ENCODE measurements at regions not wholly inside any gene's neighbourhood (a gene's known extent, or its start where the extent isn't known, plus 50 kb on each side); places are given as distances from the start of the nearest gene placed in this dataset.

GRCh38 chr11:123298488-123299447 lies 103.7 kb upstream of the CLMP start:
- Histone ChIP-seq H3K36me3 (ENCODE audit: low read depth) (no peaks in the 10 kb centered on the region), H3K9me3 (no peaks in the 10 kb centered on the region), H3K4me3 (no peak overlapping the region), H3K4me1 (ENCODE audit: low read depth) (peaks cover 7% of the 10 kb centered on the region)
- TF ChIP-seq, protein P1, sequence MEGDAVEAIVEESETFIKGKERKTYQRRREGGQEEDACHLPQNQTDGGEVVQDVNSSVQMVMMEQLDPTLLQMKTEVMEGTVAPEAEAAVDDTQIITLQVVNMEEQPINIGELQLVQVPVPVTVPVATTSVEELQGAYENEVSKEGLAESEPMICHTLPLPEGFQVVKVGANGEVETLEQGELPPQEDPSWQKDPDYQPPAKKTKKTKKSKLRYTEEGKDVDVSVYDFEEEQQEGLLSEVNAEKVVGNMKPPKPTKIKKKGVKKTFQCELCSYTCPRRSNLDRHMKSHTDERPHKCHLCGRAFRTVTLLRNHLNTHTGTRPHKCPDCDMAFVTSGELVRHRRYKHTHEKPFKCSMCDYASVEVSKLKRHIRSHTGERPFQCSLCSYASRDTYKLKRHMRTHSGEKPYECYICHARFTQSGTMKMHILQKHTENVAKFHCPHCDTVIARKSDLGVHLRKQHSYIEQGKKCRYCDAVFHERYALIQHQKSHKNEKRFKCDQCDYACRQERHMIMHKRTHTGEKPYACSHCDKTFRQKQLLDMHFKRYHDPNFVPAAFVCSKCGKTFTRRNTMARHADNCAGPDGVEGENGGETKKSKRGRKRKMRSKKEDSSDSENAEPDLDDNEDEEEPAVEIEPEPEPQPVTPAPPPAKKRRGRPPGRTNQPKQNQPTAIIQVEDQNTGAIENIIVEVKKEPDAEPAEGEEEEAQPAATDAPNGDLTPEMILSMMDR (IDR thresholded peaks at IDR 0.05) = no peak
- intact Hi-C loops (cut with DNase I, micrococcal nuclease) = no loop called here
- ATAC-seq = no peak
- no peak for DNase-seq

DNA sequence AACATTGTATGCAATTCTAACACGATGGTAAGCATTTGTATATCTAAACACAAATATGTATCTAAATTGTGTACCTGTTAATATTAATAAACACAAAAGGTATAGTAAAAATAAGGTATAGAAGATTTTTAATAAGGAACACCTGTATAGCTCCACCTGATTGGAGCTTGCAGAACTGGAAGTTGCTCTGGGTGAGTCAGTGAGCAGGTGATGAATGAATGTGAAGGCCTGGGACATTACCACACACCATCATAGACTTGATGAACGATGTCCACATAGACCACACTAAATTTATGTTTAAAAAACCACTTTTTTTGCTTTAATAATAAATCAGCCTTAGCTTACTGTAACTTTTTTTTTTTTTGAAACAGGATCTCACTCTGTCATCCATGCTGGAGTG lies 97.6 kb upstream of the CLMP start:
- no peaks in the 10 kb centered on the region for H3K9me3 ChIP-seq
- ATAC-seq = no peak
- H3K4me3 ChIP-seq = no peak overlapping the region
- no peak for DNase-seq
- H3K36me3 ChIP-seq (ENCODE audit: low read depth) = no peaks in the 10 kb centered on the region
- no peaks in the 10 kb centered on the region for H3K4me1 ChIP-seq (ENCODE audit: low read depth)
- intact Hi-C loops (cut with DNase I, micrococcal nuclease) = no loop called here
- TF ChIP-seq, protein P1 (IDR thresholded peaks at IDR 0.05) = no peak

- no peak for ATAC-seq
- TF ChIP-seq, protein P1 (IDR thresholded peaks at IDR 0.05) = no peak
- intact Hi-C loops (cut with DNase I, micrococcal nuclease) = no loop called here
Measured at GRCh38 chr11:123291201-123291869, 96.3 kb upstream of the CLMP start.

DNA sequence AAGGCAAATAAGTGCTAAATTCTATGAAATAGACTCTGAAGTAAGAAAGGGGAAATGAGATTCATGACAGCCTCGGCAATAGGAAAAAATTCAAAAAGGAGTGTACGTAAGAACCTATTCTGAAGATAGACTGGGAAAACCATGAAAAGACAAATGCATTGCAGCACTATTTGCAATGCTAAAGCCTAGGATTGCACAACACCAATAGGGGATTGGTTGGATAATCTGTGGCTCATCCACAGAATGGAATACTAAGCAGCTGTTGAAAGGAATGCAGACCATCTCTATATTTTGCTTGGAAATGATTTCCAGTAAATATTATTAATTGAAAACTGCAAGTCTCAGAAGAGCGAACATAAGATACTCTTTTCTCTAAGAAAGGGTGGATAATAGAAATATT lies 91.7 kb upstream of the CLMP start:
- no peaks in the 10 kb centered on the region for H3K4me1 ChIP-seq (ENCODE audit: low read depth)
- intact Hi-C loops (cut with DNase I, micrococcal nuclease) = no loop called here
- H3K9me3 ChIP-seq = no peaks in the 10 kb centered on the region
- no peak for ATAC-seq
- DNase-seq = no peak
- TF ChIP-seq, protein P1 (IDR thresholded peaks at IDR 0.05) = no peak
- H3K4me3 ChIP-seq = no peak overlapping the region
- no peaks in the 10 kb centered on the region for H3K36me3 ChIP-seq (ENCODE audit: low read depth)

More at GRCh38 chr11:123291201-123291869, 96.3 kb upstream of the CLMP start:
- no peaks in the 10 kb centered on the region for H3K9me3 ChIP-seq
- no peaks in the 10 kb centered on the region for H3K4me1 ChIP-seq (ENCODE audit: low read depth)
- H3K36me3 ChIP-seq (ENCODE audit: low read depth) = no peaks in the 10 kb centered on the region
- no peak for DNase-seq
- no peak overlapping the region for H3K4me3 ChIP-seq

GRCh38 chr11:123286255-123286654 lies 91.2 kb upstream of the CLMP start:
- ATAC-seq = no peak
- intact Hi-C loops (cut with DNase I, micrococcal nuclease) = no loop called here
- TF ChIP-seq, protein P1 (IDR thresholded peaks at IDR 0.05) = no peak
- Histone ChIP-seq H3K4me3 (no peak overlapping the region), H3K4me1 (ENCODE audit: low read depth) (no peaks in the 10 kb centered on the region), H3K36me3 (ENCODE audit: low read depth) (no peaks in the 10 kb centered on the region), H3K9me3 (no peaks in the 10 kb centered on the region)
- no peak for DNase-seq

Data from mucosa of descending colon (tissue), 3 donors.